ENCODE measurements at regions not wholly inside any gene's neighbourhood (a gene's known extent, or its start where the extent isn't known, plus 50 kb on each side); places are given as distances from the start of the nearest gene placed in this dataset.

DNA sequence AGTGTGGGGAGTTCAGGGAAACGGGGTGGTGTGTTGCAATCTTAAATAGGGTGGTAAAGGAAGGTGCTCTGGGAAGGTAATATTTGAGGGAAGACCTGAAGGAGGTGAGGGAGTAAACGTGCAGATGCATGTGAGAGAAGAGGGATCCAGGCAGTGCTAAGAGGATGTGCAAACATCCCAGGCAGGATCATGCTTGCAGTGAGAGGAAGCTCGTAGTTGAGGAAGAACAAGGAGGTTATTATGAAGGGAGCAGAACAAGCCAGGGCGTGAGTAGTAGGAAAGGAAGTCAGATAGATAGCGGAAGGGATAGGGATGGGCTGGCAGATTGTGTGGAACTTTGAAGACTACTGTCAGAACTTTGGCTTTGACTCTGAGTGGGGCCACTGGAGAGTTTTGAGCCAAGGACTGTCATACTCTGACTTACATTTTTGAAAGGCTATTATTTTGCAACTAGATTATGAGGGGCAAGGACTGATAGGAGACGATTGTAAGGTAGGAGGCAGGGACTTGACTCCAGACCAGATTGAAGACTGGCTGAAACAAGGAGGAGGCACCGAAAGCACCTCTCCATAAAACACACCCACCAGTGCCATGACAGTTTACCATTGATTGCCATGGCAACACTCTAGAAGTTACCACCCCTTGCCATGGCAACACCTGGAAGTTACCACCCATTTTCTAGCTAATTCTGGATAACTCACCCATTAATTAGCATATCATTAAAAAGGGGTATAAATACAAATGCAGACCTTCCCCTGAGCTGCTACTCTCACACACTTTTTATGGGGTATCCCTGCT is 67.0 kb downstream of the XCL2 start:
- no peak overlapping the region for H3K27ac ChIP-seq
- no peak overlapping the region for H3K4me3 ChIP-seq
- DNase-seq (ENCODE audit: low spot score) (no peak), ATAC-seq (ENCODE audit: insufficient number of reproducible peaks, low FRiP score, low read depth) (no peak)
- H3K4me1 ChIP-seq (ENCODE audit: control insufficient read depth in 1 of 2, low read depth in 2 of 2): no peaks in the 10 kb centered on the region
- H3K9me3 ChIP-seq: no peaks in the 10 kb centered on the region
- H3K36me3 ChIP-seq: no peaks in the 10 kb centered on the region
- no peaks in the 10 kb centered on the region for H3K27me3 ChIP-seq (replicated peaks; ENCODE audit: insufficient read depth)
- TF ChIP-seq CTCF (IDR thresholded peaks at IDR 0.05): no peak

DNA sequence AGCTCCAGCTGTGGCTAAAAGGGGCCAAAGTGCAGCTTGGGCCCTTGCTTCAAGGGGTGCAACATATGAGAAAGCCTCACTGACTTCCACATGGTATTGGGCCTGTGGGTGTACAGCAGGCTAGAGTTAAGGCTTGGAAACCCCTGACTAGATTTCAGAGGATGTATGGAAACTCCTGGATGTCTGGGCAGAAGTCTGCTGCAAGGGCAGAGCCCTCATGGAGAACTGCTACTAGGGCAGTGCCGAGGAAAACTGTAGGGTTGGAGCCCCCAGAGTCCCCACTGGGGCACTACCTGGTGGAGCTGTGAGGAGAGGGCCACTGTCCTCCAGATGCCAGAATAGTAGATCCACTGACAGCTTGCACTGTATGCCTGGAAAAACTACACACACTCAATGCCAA is 69.5 kb downstream of the XCL2 start:
- Histone ChIP-seq H3K4me1 (ENCODE audit: control insufficient read depth in 1 of 2, low read depth in 2 of 2) (peaks cover 16 to 19% of the 10 kb centered on the region in 2 donors), H3K36me3 (no peaks in the 10 kb centered on the region), H3K27me3 (replicated peaks; ENCODE audit: insufficient read depth) (no peaks in the 10 kb centered on the region), H3K4me3 (no peak overlapping the region), H3K27ac (no peak overlapping the region), H3K9me3 (no peaks in the 10 kb centered on the region)
- TF ChIP-seq CTCF (IDR thresholded peaks at IDR 0.05): no peak
- DNase-seq (ENCODE audit: low spot score): no peak
- no peak for ATAC-seq (ENCODE audit: insufficient number of reproducible peaks, low FRiP score, low read depth)

GRCh38 chr1:168473126-168473525 is 70.7 kb downstream of the XCL2 start:
- Histone ChIP-seq H3K4me1 (ENCODE audit: control insufficient read depth in 1 of 2, low read depth in 2 of 2) (peaks cover 17 to 30% of the 10 kb centered on the region in 2 donors), H3K36me3 (no peaks in the 10 kb centered on the region), H3K4me3 (no peak overlapping the region), H3K27me3 (replicated peaks; ENCODE audit: insufficient read depth) (no peaks in the 10 kb centered on the region), H3K27ac (no peak overlapping the region), H3K9me3 (no peaks in the 10 kb centered on the region)
- DNase-seq (ENCODE audit: low spot score) (no peak), ATAC-seq (ENCODE audit: insufficient number of reproducible peaks, low FRiP score, low read depth) (no peak)
- TF ChIP-seq CTCF (IDR thresholded peaks at IDR 0.05): no peak

- no peak for DNase-seq (ENCODE audit: low spot score)
- Histone ChIP-seq H3K4me1 (ENCODE audit: control insufficient read depth in 1 of 2, low read depth in 2 of 2) (peaks cover 24 to 40% of the 10 kb centered on the region in 2 donors), H3K9me3 (no peaks in the 10 kb centered on the region), H3K27ac (no peak overlapping the region), H3K27me3 (replicated peaks; ENCODE audit: insufficient read depth) (no peaks in the 10 kb centered on the region), H3K4me3 (no peak overlapping the region), H3K36me3 (no peaks in the 10 kb centered on the region)
- no peak for TF ChIP-seq CTCF (IDR thresholded peaks at IDR 0.05)
- ATAC-seq (ENCODE audit: insufficient number of reproducible peaks, low FRiP score, low read depth): no peak
These were observed 71.6 kb downstream of the XCL2 start for GRCh38 chr1:168472223-168472622.

GRCh38 chr1:168470901-168471431 is 72.8 kb downstream of the XCL2 start:
- Histone ChIP-seq H3K36me3 (no peaks in the 10 kb centered on the region), H3K4me1 (ENCODE audit: control insufficient read depth in 1 of 2, low read depth in 2 of 2) (peaks cover 27 to 47% of the 10 kb centered on the region in 2 donors), H3K9me3 (no peaks in the 10 kb centered on the region), H3K27me3 (replicated peaks; ENCODE audit: insufficient read depth) (no peaks in the 10 kb centered on the region), H3K27ac (peak overlapping the region in 1 of 2 donors; percentile 34), H3K4me3 (no peak overlapping the region)
- DNase-seq (ENCODE audit: low spot score) (no peak), ATAC-seq (ENCODE audit: insufficient number of reproducible peaks, low FRiP score, low read depth) (peak; percentile 70)
- peak; percentile 9 for TF ChIP-seq CTCF (IDR thresholded peaks at IDR 0.05)
